ENCODE measurements at regions not wholly inside any gene's neighbourhood (a gene's known extent, or its start where the extent isn't known, plus 50 kb on each side); places are given as distances from the start of the nearest gene placed in this dataset.
"Not testable (repeated sequence)": the region's sequence is repeated elsewhere in the genome, so short reads cannot be mapped to it uniquely, and the experiment has no call there.

- H3K9me3 Mint-ChIP-seq; H3K4me3 Mint-ChIP-seq; H3K36me3 Mint-ChIP-seq (ENCODE audit: low read depth); H3K4me1 Mint-ChIP-seq (ENCODE audit: low read depth); H3K27ac Mint-ChIP-seq; DNase-seq; H3K27me3 Mint-ChIP-seq (ENCODE audit: insufficient read depth): not testable (repeated sequence)
Measured at GRCh38 chr2:111444516-111444915, 323.8 kb downstream of the BCL2L11 start.

- not testable (repeated sequence) for H3K36me3 Mint-ChIP-seq (ENCODE audit: low read depth); H3K27ac Mint-ChIP-seq; H3K4me3 Mint-ChIP-seq; H3K9me3 Mint-ChIP-seq; H3K27me3 Mint-ChIP-seq (ENCODE audit: insufficient read depth); H3K4me1 Mint-ChIP-seq (ENCODE audit: low read depth); DNase-seq
Measured at GRCh38 chr2:111445191-111445929, 324.6 kb downstream of the BCL2L11 start.

GRCh38 chr2:111445941-111446340, 325.2 kb downstream of the BCL2L11 start:
- not testable (repeated sequence) for DNase-seq; H3K9me3 Mint-ChIP-seq; H3K36me3 Mint-ChIP-seq (ENCODE audit: low read depth); H3K27me3 Mint-ChIP-seq (ENCODE audit: insufficient read depth); H3K27ac Mint-ChIP-seq; H3K4me3 Mint-ChIP-seq
- peaks cover 12% of the 10 kb centered on the region for H3K4me1 Mint-ChIP-seq (ENCODE audit: low read depth)

GRCh38 chr2:111447482-111447881, 326.8 kb downstream of the BCL2L11 start:
- not testable (repeated sequence) for H3K27ac Mint-ChIP-seq; H3K27me3 Mint-ChIP-seq (ENCODE audit: insufficient read depth); H3K9me3 Mint-ChIP-seq; H3K4me3 Mint-ChIP-seq; DNase-seq; H3K36me3 Mint-ChIP-seq (ENCODE audit: low read depth)
- TF ChIP-seq CTCF (IDR thresholded peaks at IDR 0.05): peak; percentile 33; the same call in 1 of the 2 replicates
- H3K4me1 Mint-ChIP-seq (ENCODE audit: low read depth): peaks cover 18% of the 10 kb centered on the region

- H3K9me3 Mint-ChIP-seq; H3K27ac Mint-ChIP-seq; H3K27me3 Mint-ChIP-seq (ENCODE audit: insufficient read depth); H3K4me3 Mint-ChIP-seq; H3K36me3 Mint-ChIP-seq (ENCODE audit: low read depth); DNase-seq: not testable (repeated sequence)
- H3K4me1 Mint-ChIP-seq (ENCODE audit: low read depth): peaks cover 23% of the 10 kb centered on the region
Measured at GRCh38 chr2:111448796-111449195, 328.1 kb downstream of the BCL2L11 start.

GRCh38 chr2:111450526-111450925, 329.8 kb downstream of the BCL2L11 start:
- peak overlapping the region; percentile 38; the same call in 1 of the 2 replicates for H3K4me3 Mint-ChIP-seq
- H3K4me1 Mint-ChIP-seq (ENCODE audit: low read depth): peaks cover 30% of the 10 kb centered on the region
- not testable (repeated sequence) for H3K9me3 Mint-ChIP-seq

GRCh38 chr2:111451692-111452199, 331.0 kb downstream of the BCL2L11 start:
- not testable (repeated sequence) for DNase-seq
- H3K4me1 Mint-ChIP-seq (ENCODE audit: low read depth): peaks cover 34% of the 10 kb centered on the region
- H3K27ac Mint-ChIP-seq: peak overlapping the region; percentile 85

More at GRCh38 chr2:111450526-111450925, 329.8 kb downstream of the BCL2L11 start:
- H3K27ac Mint-ChIP-seq: peak overlapping the region; percentile 45; the same call in 1 of the 2 replicates
- not testable (repeated sequence) for DNase-seq; H3K36me3 Mint-ChIP-seq (ENCODE audit: low read depth); H3K27me3 Mint-ChIP-seq (ENCODE audit: insufficient read depth)

GRCh38 chr2:111452208-111452607, 331.5 kb downstream of the BCL2L11 start:
- not testable (repeated sequence) for H3K36me3 Mint-ChIP-seq (ENCODE audit: low read depth)
- H3K27ac Mint-ChIP-seq: peak overlapping the region; percentile 85
- H3K4me3 Mint-ChIP-seq: peak overlapping the region; percentile 81

More at GRCh38 chr2:111451692-111452199, 331.0 kb downstream of the BCL2L11 start:
- H3K27me3 Mint-ChIP-seq (ENCODE audit: insufficient read depth); H3K36me3 Mint-ChIP-seq (ENCODE audit: low read depth); H3K9me3 Mint-ChIP-seq: not testable (repeated sequence)
- H3K4me3 Mint-ChIP-seq: peak overlapping the region; percentile 81

GRCh38 chr2:111453308-111453707, 332.6 kb downstream of the BCL2L11 start:
- not testable (repeated sequence) for H3K27me3 Mint-ChIP-seq (ENCODE audit: insufficient read depth); H3K4me3 Mint-ChIP-seq; DNase-seq; H3K9me3 Mint-ChIP-seq; H3K36me3 Mint-ChIP-seq (ENCODE audit: low read depth); H3K27ac Mint-ChIP-seq
- peaks cover 34% of the 10 kb centered on the region for H3K4me1 Mint-ChIP-seq (ENCODE audit: low read depth)

More at GRCh38 chr2:111452208-111452607, 331.5 kb downstream of the BCL2L11 start:
- not testable (repeated sequence) for DNase-seq; H3K9me3 Mint-ChIP-seq; H3K27me3 Mint-ChIP-seq (ENCODE audit: insufficient read depth)
- H3K4me1 Mint-ChIP-seq (ENCODE audit: low read depth): peaks cover 34% of the 10 kb centered on the region

GRCh38 chr2:111453816-111454215, 333.1 kb downstream of the BCL2L11 start:
- DNase-seq; H3K36me3 Mint-ChIP-seq (ENCODE audit: low read depth); H3K9me3 Mint-ChIP-seq; H3K4me3 Mint-ChIP-seq; H3K27me3 Mint-ChIP-seq (ENCODE audit: insufficient read depth); H3K27ac Mint-ChIP-seq: not testable (repeated sequence)
- H3K4me1 Mint-ChIP-seq (ENCODE audit: low read depth): peaks cover 34% of the 10 kb centered on the region

- H3K27ac Mint-ChIP-seq; H3K27me3 Mint-ChIP-seq (ENCODE audit: insufficient read depth); H3K9me3 Mint-ChIP-seq; H3K36me3 Mint-ChIP-seq (ENCODE audit: low read depth); H3K4me3 Mint-ChIP-seq: not testable (repeated sequence)
- H3K4me1 Mint-ChIP-seq (ENCODE audit: low read depth): peaks cover 34% of the 10 kb centered on the region
- peak; percentile 35 for DNase-seq
Measured at GRCh38 chr2:111454404-111454803, 333.7 kb downstream of the BCL2L11 start.

- Mint-ChIP-seq H3K27ac (peak overlapping the region; percentile 51), H3K4me1 (ENCODE audit: low read depth) (peaks cover 28% of the 10 kb centered on the region)
- H3K4me3 Mint-ChIP-seq; H3K9me3 Mint-ChIP-seq; H3K36me3 Mint-ChIP-seq (ENCODE audit: low read depth); DNase-seq; H3K27me3 Mint-ChIP-seq (ENCODE audit: insufficient read depth): not testable (repeated sequence)
Measured at GRCh38 chr2:111455016-111456015, 334.6 kb downstream of the BCL2L11 start.
